SK-N-SH (cell line): ENCODE measurements at regions not wholly inside any gene's neighbourhood (a gene's known extent, or its start where the extent isn't known, plus 50 kb on each side); places are given as distances from the start of the nearest gene placed in this dataset.

Experiments
- CTCF ChIA-PET: fragments of 300-600, 350-600 bp; formaldehyde crosslinking; extraction: SDS; loops from one replicate; lab custom pipeline; 2021; lab: Yijun Ruan, JAX
- POLR2A ChIA-PET: fragments of 350-600 bp; sonication (Branson Sonifier 250); formaldehyde crosslinking; extraction: SDS; loops from one replicate; lab custom pipeline; 2020; ENCODE audit warnings: antibody characterized with exemption, inconsistent platforms; lab: Yijun Ruan, JAX
- DNase-seq: peaks from one replicate; pipeline ENCODE4 v3.0.0; 2012
- H2AFZ ChIP-seq: fragments of 200-600 bp; sonication (generic); 2 replicates; pipeline ENCODE4 v1.8.1; 2016; ENCODE audit warnings: antibody characterized with exemption, mild to moderate bottlenecking, low read depth
- H3F3A ChIP-seq: fragments of 200-600 bp; sonication (generic); replicated peaks from 2 replicates; pipeline ENCODE3; 2016; ENCODE audit warnings: antibody characterized with exemption, mild to moderate bottlenecking; ENCODE audit not compliant: insufficient read depth
- H3K27ac ChIP-seq, 2 experiments: fragments of 200-500 bp in 1 of 2; fragments of 200-600 bp in 1 of 2; sonication (Bioruptor generic) in 1 of 2; sonication (generic), shearing (Covaris generic) in 1 of 2; 2 replicates each; pipeline versions ENCODE4 v1.5.1 to v1.6.1; 2014 to 2016; ENCODE audit warnings: low read depth in 2 of 2, inconsistent platforms in 1 of 2, low read length in 1 of 2, mild to moderate bottlenecking in 1 of 2, mixed read lengths in 1 of 2
- H3K27me3 ChIP-seq: fragments of 200-600 bp; sonication (generic), shearing (Covaris generic); 2 replicates; pipeline ENCODE4 v1.6.1; 2016; ENCODE audit warnings: mixed run types; ENCODE audit not compliant: insufficient read depth
- H3K36me3 ChIP-seq, 2 experiments: fragments of 200-500 bp in 1 of 2; fragments of 200-600 bp in 1 of 2; sonication (Bioruptor generic) in 1 of 2; sonication (generic) in 1 of 2; replicated peaks in 1 of 2; 2 replicates each; pipeline versions ENCODE3 to v1.5.1; 2014 to 2016; ENCODE audit warnings: low read length in 1 of 2, mild to moderate bottlenecking in 1 of 2; ENCODE audit not compliant: insufficient read depth in 2 of 2, control insufficient read depth in 1 of 2
- H3K4me1 ChIP-seq, 2 experiments: fragments of 200-500 bp in 1 of 2; fragments of 200-600 bp in 1 of 2; sonication (Bioruptor generic) in 1 of 2; sonication (generic), shearing (Covaris generic) in 1 of 2; 2 replicates each; pipeline versions ENCODE4 v1.5.1 to v1.6.1; 2014 to 2016; ENCODE audit warnings: low read depth in 1 of 2, low read length in 1 of 2, mixed run types in 1 of 2; ENCODE audit not compliant: insufficient read depth in 2 of 2, control insufficient read depth in 1 of 2
- H3K4me2 ChIP-seq: fragments of 200-600 bp; sonication (generic), shearing (Covaris generic); 2 replicates; pipeline ENCODE4 v1.6.1; 2017; ENCODE audit warnings: mixed run types
- H3K4me3 ChIP-seq, 2 experiments: fragments of 200-500 bp in 1 of 2; fragments of 200-600 bp in 1 of 2; sonication (Bioruptor generic) in 1 of 2; sonication (generic), shearing (Covaris generic) in 1 of 2; 2 replicates each; pipeline versions ENCODE4 v1.5.1 to v1.8.1; 2014 to 2016; ENCODE audit warnings: low read depth in 2 of 2, inconsistent platforms in 1 of 2, low read length in 1 of 2, mild to moderate bottlenecking in 1 of 2, mixed read lengths in 1 of 2, moderate library complexity in 1 of 2
- H3K79me2 ChIP-seq: fragments of 200-600 bp; sonication (generic); 2 replicates; pipeline ENCODE4 v1.8.1; 2017; ENCODE audit warnings: mild to moderate bottlenecking; ENCODE audit not compliant: insufficient read depth
- H3K9ac ChIP-seq: fragments of 200-600 bp; sonication (generic); 2 replicates; pipeline ENCODE4 v1.6.1; 2017; ENCODE audit warnings: mixed run types
- H3K9me2 ChIP-seq: fragments of 200-600 bp; sonication (generic); 2 replicates; pipeline ENCODE4 v1.6.1; 2017; ENCODE audit warnings: mixed run types
- H3K9me3 ChIP-seq: fragments of 200-600 bp; sonication (generic); 2 replicates; pipeline ENCODE4 v1.6.1; 2017; ENCODE audit warnings: mixed run types, mild to moderate bottlenecking, moderate library complexity
- H4K20me1 ChIP-seq: fragments of 200-600 bp; sonication (generic); 2 replicates; pipeline ENCODE4 v1.6.1; 2017; ENCODE audit warnings: mild to moderate bottlenecking, mixed run types; ENCODE audit not compliant: insufficient read depth
- CTCF ChIP-seq: fragments of 200-600 bp; sonication (generic); IDR thresholded peaks from 2 replicates; pipeline ENCODE4 v1.6.1; 2017; ENCODE audit warnings: antibody characterized with exemption, mild to moderate bottlenecking, moderate library complexity
- EZH2phosphoT487 ChIP-seq: fragments of 200-600 bp; sonication (generic); IDR thresholded peaks from 2 replicates; pipeline ENCODE4 v1.6.1; 2017; ENCODE audit warnings: low read depth, mixed run types, mild to moderate bottlenecking, antibody characterized with exemption, moderate library complexity, borderline replicate concordance
- MAX ChIP-seq: IDR thresholded peaks from 2 replicates; pipeline ENCODE4 v1.4.0; 2012; ENCODE audit warnings: low read depth
- POLR2AphosphoS5 ChIP-seq: IDR thresholded peaks from 2 replicates; pipeline ENCODE4 v1.6.1; 2012; ENCODE audit warnings: low read depth, low read length
- SIN3A ChIP-seq: IDR thresholded peaks from 2 replicates; pipeline ENCODE4 v1.6.1; 2012; ENCODE audit warnings: low read depth, mild to moderate bottlenecking, low read length, moderate library complexity, borderline replicate concordance
- SMC3 ChIP-seq: IDR thresholded peaks from 2 replicates; pipeline ENCODE4 v1.6.1; 2012; ENCODE audit warnings: low read depth, low read length, improper control_type of control experiment
- YY1 ChIP-seq: IDR thresholded peaks from 2 replicates; pipeline ENCODE4 v1.4.0; 2012; ENCODE audit warnings: low read depth, mild to moderate bottlenecking
- ZBTB33 ChIP-seq: IDR thresholded peaks from 2 replicates; pipeline ENCODE4 v1.4.0; 2012; ENCODE audit warnings: low read depth, borderline replicate concordance
- WGBS: methylation state at CpG from one replicate; pipeline ENCODE4 v1.1.6; 2017; ENCODE audit warnings: low lambda C conversion rate; 5-methylcytosine and 5-hydroxymethylcytosine counted together
- TF ChIP-seq, protein P1 (sequence below): IDR thresholded peaks from 2 replicates; pipeline ENCODE4 v1.6.1; 2012; ENCODE audit warnings: mild to moderate bottlenecking, low read depth, low read length, moderate library complexity
- TF ChIP-seq, protein P2 (sequence below): fragments of 150-350 bp; IDR thresholded peaks from 2 replicates; pipeline ENCODE4 v1.6.1; 2017; ENCODE audit warnings: antibody characterized with exemption, low read length, low read depth, borderline replicate concordance
- TF ChIP-seq, protein P3 (sequence below): IDR thresholded peaks from 2 replicates; pipeline ENCODE4 v1.4.0; 2012; ENCODE audit warnings: low read depth, borderline replicate concordance

- TF ChIP-seq, protein P1, sequence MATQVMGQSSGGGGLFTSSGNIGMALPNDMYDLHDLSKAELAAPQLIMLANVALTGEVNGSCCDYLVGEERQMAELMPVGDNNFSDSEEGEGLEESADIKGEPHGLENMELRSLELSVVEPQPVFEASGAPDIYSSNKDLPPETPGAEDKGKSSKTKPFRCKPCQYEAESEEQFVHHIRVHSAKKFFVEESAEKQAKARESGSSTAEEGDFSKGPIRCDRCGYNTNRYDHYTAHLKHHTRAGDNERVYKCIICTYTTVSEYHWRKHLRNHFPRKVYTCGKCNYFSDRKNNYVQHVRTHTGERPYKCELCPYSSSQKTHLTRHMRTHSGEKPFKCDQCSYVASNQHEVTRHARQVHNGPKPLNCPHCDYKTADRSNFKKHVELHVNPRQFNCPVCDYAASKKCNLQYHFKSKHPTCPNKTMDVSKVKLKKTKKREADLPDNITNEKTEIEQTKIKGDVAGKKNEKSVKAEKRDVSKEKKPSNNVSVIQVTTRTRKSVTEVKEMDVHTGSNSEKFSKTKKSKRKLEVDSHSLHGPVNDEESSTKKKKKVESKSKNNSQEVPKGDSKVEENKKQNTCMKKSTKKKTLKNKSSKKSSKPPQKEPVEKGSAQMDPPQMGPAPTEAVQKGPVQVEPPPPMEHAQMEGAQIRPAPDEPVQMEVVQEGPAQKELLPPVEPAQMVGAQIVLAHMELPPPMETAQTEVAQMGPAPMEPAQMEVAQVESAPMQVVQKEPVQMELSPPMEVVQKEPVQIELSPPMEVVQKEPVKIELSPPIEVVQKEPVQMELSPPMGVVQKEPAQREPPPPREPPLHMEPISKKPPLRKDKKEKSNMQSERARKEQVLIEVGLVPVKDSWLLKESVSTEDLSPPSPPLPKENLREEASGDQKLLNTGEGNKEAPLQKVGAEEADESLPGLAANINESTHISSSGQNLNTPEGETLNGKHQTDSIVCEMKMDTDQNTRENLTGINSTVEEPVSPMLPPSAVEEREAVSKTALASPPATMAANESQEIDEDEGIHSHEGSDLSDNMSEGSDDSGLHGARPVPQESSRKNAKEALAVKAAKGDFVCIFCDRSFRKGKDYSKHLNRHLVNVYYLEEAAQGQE, result no peak
- TF ChIP-seq EZH2phosphoT487, result no peak
- no peak for TF ChIP-seq SMC3
- TF ChIP-seq CTCF, result no peak
Measured at GRCh38 chr22:47295226-47295901, 532.9 kb downstream of the TBC1D22A start (continued).

GRCh38 chr22:47294576-47294975 is 532.1 kb downstream of the TBC1D22A start:
- Histone ChIP-seq H3K36me3 (no peaks in the 10 kb centered on the region), H3K27ac (no peak overlapping the region), H2AFZ (no peak overlapping the region), H3K9me2 (no peaks in the 10 kb centered on the region), H3K27me3 (no peaks in the 10 kb centered on the region; the same call in 1 of the 2 replicates), H3K79me2 (no peaks in the 10 kb centered on the region), H4K20me1 (no peaks in the 10 kb centered on the region), H3F3A (no peaks in the 10 kb centered on the region), H3K4me1 (no peaks in the 10 kb centered on the region), H3K9me3 (no peaks in the 10 kb centered on the region), H3K4me2 (no peak overlapping the region), H3K9ac (no peak overlapping the region), H3K4me3 (no peak overlapping the region)
- ChIA-PET CTCF (no interaction called here), POLR2A (no interaction called here)
- DNase-seq, result no peak
- WGBS, result 15% methylated on average over 5 of the region's 5 CpGs
- TF ChIP-seq YY1 (no peak), EZH2phosphoT487 (no peak), ZBTB33 (no peak), MAX (no peak), POLR2AphosphoS5 (no peak), SIN3A (no peak)
- TF ChIP-seq, protein P2, sequence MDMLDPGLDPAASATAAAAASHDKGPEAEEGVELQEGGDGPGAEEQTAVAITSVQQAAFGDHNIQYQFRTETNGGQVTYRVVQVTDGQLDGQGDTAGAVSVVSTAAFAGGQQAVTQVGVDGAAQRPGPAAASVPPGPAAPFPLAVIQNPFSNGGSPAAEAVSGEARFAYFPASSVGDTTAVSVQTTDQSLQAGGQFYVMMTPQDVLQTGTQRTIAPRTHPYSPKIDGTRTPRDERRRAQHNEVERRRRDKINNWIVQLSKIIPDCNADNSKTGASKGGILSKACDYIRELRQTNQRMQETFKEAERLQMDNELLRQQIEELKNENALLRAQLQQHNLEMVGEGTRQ, result no peak
- TF ChIP-seq, protein P3, sequence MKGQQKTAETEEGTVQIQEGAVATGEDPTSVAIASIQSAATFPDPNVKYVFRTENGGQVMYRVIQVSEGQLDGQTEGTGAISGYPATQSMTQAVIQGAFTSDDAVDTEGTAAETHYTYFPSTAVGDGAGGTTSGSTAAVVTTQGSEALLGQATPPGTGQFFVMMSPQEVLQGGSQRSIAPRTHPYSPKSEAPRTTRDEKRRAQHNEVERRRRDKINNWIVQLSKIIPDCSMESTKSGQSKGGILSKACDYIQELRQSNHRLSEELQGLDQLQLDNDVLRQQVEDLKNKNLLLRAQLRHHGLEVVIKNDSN, result no peak
- TF ChIP-seq, all 33 proteins: peak for 0
